IMR-90 (cell line): ENCODE measurements at regions not wholly inside any gene's neighbourhood (a gene's known extent, or its start where the extent isn't known, plus 50 kb on each side); places are given as distances from the start of the nearest gene placed in this dataset.
"Not testable (repeated sequence)": the region's sequence is repeated elsewhere in the genome, so short reads cannot be mapped to it uniquely, and the experiment has no call there.

Experiments used
- ATAC-seq: fragments of 200-7000 bp; cut with Tn5 transposase; 2 replicates; pipeline ENCODE4 v1.9.1; 2020; ENCODE audit warnings: low read depth, mild to moderate bottlenecking, moderate library complexity
- BruUV-seq: library from RNA; stranded (reverse); fragments of 400-500 nt; replicated peaks from 2 replicates; lab custom pipeline; 2021; lab: Mats Ljungman, UMichigan
- CTCF ChIA-PET: fragments of 300-600 bp; formaldehyde crosslinking; extraction: SDS; loops from one replicate; lab custom pipeline; 2021; ENCODE audit warnings: antibody characterized with exemption; lab: Yijun Ruan, JAX
- POLR2A ChIA-PET: fragments of 300-600 bp; sonication (Branson Sonifier 250); formaldehyde crosslinking; loops from one replicate; lab custom pipeline; 2022; ENCODE audit warnings: antibody characterized with exemption; ENCODE audit not compliant: unreplicated experiment; lab: Charles Lee
- DNase-seq: peaks from one replicate; pipeline ENCODE4 v3.0.0; 2013
- H2AFZ ChIP-seq: replicated peaks from 2 replicates; pipeline ENCODE3; 2013; ENCODE audit warnings: low read length, mild to moderate bottlenecking; ENCODE audit not compliant: poor library complexity
- H2AK5ac ChIP-seq: 2 replicates; pipeline ENCODE4 v1.6.1; 2013; ENCODE audit warnings: low read depth, low read length, inconsistent platforms
- H2AK9ac ChIP-seq: replicated peaks from 2 replicates; pipeline ENCODE3; 2013; ENCODE audit warnings: mild to moderate bottlenecking, low read depth, low read length, moderate library complexity; ENCODE audit not compliant: poor library complexity
- H2BK120ac ChIP-seq: 2 replicates; pipeline ENCODE4 v1.6.1; 2013; ENCODE audit warnings: low read depth, low read length, inconsistent platforms
- H2BK15ac ChIP-seq: 3 replicates; pipeline ENCODE4 v1.6.1; 2013; ENCODE audit warnings: low read depth, low read length, inconsistent platforms
- H2BK20ac ChIP-seq: 2 replicates; pipeline ENCODE4 v1.6.1; 2013; ENCODE audit warnings: low read depth, mild to moderate bottlenecking, inconsistent platforms, low read length, moderate library complexity
- H2BK5ac ChIP-seq: 2 replicates; pipeline ENCODE4 v1.6.1; 2013; ENCODE audit warnings: mild to moderate bottlenecking, low read depth, low read length, inconsistent platforms; ENCODE audit not compliant: poor library complexity, severe bottlenecking
- H3K14ac ChIP-seq: replicated peaks from 2 replicates; pipeline ENCODE4 v1.6.1; 2013; ENCODE audit warnings: low read depth, low read length, inconsistent platforms
- H3K18ac ChIP-seq: 2 replicates; pipeline ENCODE4 v1.6.1; 2013; ENCODE audit warnings: low read depth, low read length, control low read depth
- H3K23ac ChIP-seq: 2 replicates; pipeline ENCODE4 v1.6.1; 2013; ENCODE audit warnings: low read depth, low read length, inconsistent platforms
- H3K27ac ChIP-seq: 2 replicates; pipeline ENCODE4 v1.5.1; 2013; ENCODE audit warnings: mild to moderate bottlenecking, control low read depth, low read length; ENCODE audit not compliant: insufficient read depth
- H3K27me3 ChIP-seq: 2 replicates; pipeline ENCODE4 v1.6.1; 2013; ENCODE audit warnings: low read length; ENCODE audit not compliant: control insufficient read depth, insufficient read depth
- H3K36me3 ChIP-seq: 2 replicates; pipeline ENCODE4 v1.6.1; 2013; ENCODE audit warnings: low read length, mixed read lengths; ENCODE audit not compliant: control insufficient read depth, insufficient read depth
- H3K4ac ChIP-seq: 2 replicates; pipeline ENCODE4 v1.6.1; 2013; ENCODE audit warnings: low read depth, low read length, inconsistent platforms
- H3K4me1 ChIP-seq: 2 replicates; pipeline ENCODE4 v1.6.1; 2013; ENCODE audit warnings: low read length, mixed read lengths; ENCODE audit not compliant: control insufficient read depth, insufficient read depth
- H3K4me2 ChIP-seq: 2 replicates; pipeline ENCODE4 v1.6.1; 2013; ENCODE audit warnings: low read depth, mild to moderate bottlenecking, control low read depth, low read length, moderate library complexity
- H3K4me3 ChIP-seq: 2 replicates; pipeline ENCODE4 v1.5.1; 2013; ENCODE audit warnings: low read depth, mild to moderate bottlenecking, control low read depth, low read length, moderate library complexity; ENCODE audit not compliant: insufficient read depth
- H3K56ac ChIP-seq: 2 replicates; pipeline ENCODE4 v1.6.1; 2013; ENCODE audit warnings: low read length, inconsistent platforms; ENCODE audit not compliant: insufficient read depth; ENCODE audit errors: extremely low read depth
- H3K79me1 ChIP-seq, 2 experiments: 2 replicates each; pipeline ENCODE4 v1.6.1; 2013; ENCODE audit warnings: low read length in 2 of 2, inconsistent platforms in 1 of 2, low read depth in 1 of 2
- H3K9ac ChIP-seq: 2 replicates; pipeline ENCODE4 v1.6.1; 2013; ENCODE audit warnings: low read depth, low read length, control low read depth
- H3K9me1 ChIP-seq: 2 replicates; pipeline ENCODE4 v1.6.1; 2013; ENCODE audit warnings: low read length, inconsistent platforms; ENCODE audit not compliant: insufficient read depth
- H3K9me3 ChIP-seq: 2 replicates; pipeline ENCODE4 v1.6.1; 2013; ENCODE audit warnings: low read length; ENCODE audit not compliant: control insufficient read depth, insufficient read depth
- H4K20me1 ChIP-seq: 2 replicates; pipeline ENCODE4 v1.6.1; 2013; ENCODE audit warnings: low read length, inconsistent platforms; ENCODE audit not compliant: insufficient read depth
- H4K5ac ChIP-seq: 2 replicates; pipeline ENCODE4 v1.6.1; 2013; ENCODE audit warnings: mild to moderate bottlenecking, low read depth, low read length, control low read depth
- H4K8ac ChIP-seq, 2 experiments: 2 replicates each; pipeline ENCODE4 v1.6.1; 2013; ENCODE audit warnings: low read depth in 2 of 2, low read length in 2 of 2, control low read depth in 1 of 2, inconsistent platforms in 1 of 2
- H4K91ac ChIP-seq: 2 replicates; pipeline ENCODE4 v1.6.1; 2013; ENCODE audit warnings: low read depth, low read length, inconsistent platforms; ENCODE audit not compliant: insufficient read depth
- CEBPB ChIP-seq: IDR thresholded peaks from 2 replicates; pipeline ENCODE4 v1.6.1; 2012; ENCODE audit warnings: low read depth, low read length, improper control_type of control experiment
- WGBS, 2 experiments: methylation state at CpG; one replicate each; pipeline versions ENCODE4 v1.1.5 to v1.1.7; 2013; ENCODE audit warnings: missing lambda C conversion rate in 2 of 2; ENCODE audit not compliant: insufficient read length in 1 of 2; ENCODE audit errors: extremely low coverage in 2 of 2; 5-methylcytosine and 5-hydroxymethylcytosine counted together
- dilution Hi-C: fragments of 300-500 bp; cut with HindIII; formaldehyde crosslinking; loops from one replicate; pipeline ENCODE4 v1.14.3; 2018; ENCODE audit warnings: low sequenced_read_pairs; ENCODE audit not compliant: unreplicated experiment
- in situ Hi-C: fragments of 300-500 bp; cut with MboI; formaldehyde crosslinking; loops from 3 replicates; pipeline ENCODE4 v1.14.3; 2019; ENCODE audit warnings: low sequenced_read_pairs, inconsistent platforms, mixed read lengths
- intact Hi-C: fragments of 100-400 bp; cut with micrococcal nuclease; formaldehyde crosslinking; loops from 2 replicates; pipeline ENCODE4 v1.10.0; 2022

- Histone ChIP-seq H4K5ac (no peak overlapping the region), H2BK20ac (no peak overlapping the region), H2AK5ac (no peak overlapping the region), H3K27me3 (no peaks in the 10 kb centered on the region), H3K4me2 (no peak overlapping the region), H3K4me3 (no peak overlapping the region), H3K56ac (no peak overlapping the region), H3K9ac (no peak overlapping the region), H4K20me1 (no peaks in the 10 kb centered on the region), H3K23ac (no peak overlapping the region), H3K18ac (no peak overlapping the region), H3K14ac (no peak overlapping the region), H3K9me3 (peaks cover 9% of the 10 kb centered on the region), H2AFZ (no peak overlapping the region), H3K4ac (no peak overlapping the region), H2BK15ac (no peak overlapping the region), H3K79me1 (no peaks in the 10 kb centered on the region), H3K4me1 (no peaks in the 10 kb centered on the region), H3K36me3 (no peaks in the 10 kb centered on the region), H2AK9ac (no peak overlapping the region), H4K91ac (no peak overlapping the region), H3K9me1 (no peaks in the 10 kb centered on the region), H3K27ac (no peak overlapping the region), H2BK120ac (no peak overlapping the region), H2BK5ac (no peak overlapping the region), H4K8ac (no peak overlapping the region)
- WGBS, 2 experiments = no CpG with 5 or more reads among the region's 7 CpGs
- in situ Hi-C loops (no loop called here), intact Hi-C loops (no loop called here), dilution Hi-C loops (no loop called here)
- no peak for TF ChIP-seq CEBPB
- ChIA-PET POLR2A (no interaction called here), CTCF (no interaction called here)
- DNase-seq (no peak), ATAC-seq (no peak)
- BruUV-seq = no TSS peak
These were observed 150.9 kb upstream of the FOXK1 start for GRCh38 chr7:4531236-4531635.

- H3K36me3 ChIP-seq, H2AFZ ChIP-seq, DNase-seq, H3K23ac ChIP-seq, BruUV-seq, ATAC-seq, H3K9me1 ChIP-seq, H3K79me1 ChIP-seq, H2AK5ac ChIP-seq, H2AK9ac ChIP-seq, H4K5ac ChIP-seq, H3K4ac ChIP-seq, intact Hi-C loops, POLR2A ChIA-PET, H2BK5ac ChIP-seq, H3K27ac ChIP-seq, dilution Hi-C loops, H4K20me1 ChIP-seq, H4K8ac ChIP-seq, H3K9ac ChIP-seq, H3K27me3 ChIP-seq, H3K4me2 ChIP-seq, H4K91ac ChIP-seq, H2BK15ac ChIP-seq, in situ Hi-C loops, H3K18ac ChIP-seq, H3K14ac ChIP-seq, H2BK120ac ChIP-seq, H2BK20ac ChIP-seq, H3K4me3 ChIP-seq, H3K56ac ChIP-seq, H3K9me3 ChIP-seq, H3K4me1 ChIP-seq: not testable (repeated sequence)
- 90% methylated on average over 3 of the region's 12 CpGs; no CpG with 5 or more reads in 1 of the 2 experiments for WGBS, 2 experiments
- CTCF ChIA-PET = interaction anchor here (0.6 kb wide), 1 partner anchor 851 kb away, joined by 3 read pairs; no protein-coding TSS in a partner anchor
These were observed 148.8 kb upstream of the FOXK1 start for GRCh38 chr7:4533339-4533738.
